Left lung (tissue), 4 donors: ENCODE measurements at regions not wholly inside any gene's neighbourhood (a gene's known extent, or its start where the extent isn't known, plus 50 kb on each side); places are given as distances from the start of the nearest gene placed in this dataset.

Experiments used
- ATAC-seq: fragments of 200-7000 bp; cut with Tn5 transposase; one replicate; pipeline ENCODE4 v1.9.1; 2020; ENCODE audit warnings: moderate library complexity
- DNase-seq, 4 donors: peaks; one replicate each; pipeline ENCODE4 v3.0.0-alpha.2; 2013 to 2020
- H3K27ac ChIP-seq, 2 donors: fragments of 200-600 bp; sonication (generic) in 1 of 2; one replicate each; pipeline versions ENCODE4 v1.5.0 to v1.8.0; 2020 to 2021
- H3K27me3 ChIP-seq, 2 donors: fragments of 200-600 bp; sonication (generic) in 1 of 2; one replicate each; pipeline versions ENCODE4 v1.5.0 to v1.8.0; 2020 to 2021
- H3K36me3 ChIP-seq, 2 donors: fragments of 200-600 bp; sonication (generic) in 1 of 2; one replicate each; pipeline versions ENCODE4 v1.5.0 to v1.8.0; 2020 to 2021
- H3K4me1 ChIP-seq, 2 donors: fragments of 200-600 bp; one replicate each; pipeline ENCODE4 v1.8.0; 2021
- H3K4me3 ChIP-seq, 2 donors: fragments of 200-600 bp; sonication (generic) in 1 of 2; one replicate each; pipeline versions ENCODE4 v1.5.0 to v1.8.0; 2020 to 2021; ENCODE audit warnings: mild to moderate bottlenecking in 1 of 2
- H3K9me3 ChIP-seq, 2 donors: fragments of 200-600 bp; sonication (generic) in 1 of 2; one replicate each; pipeline versions ENCODE4 v1.5.0 to v1.8.0; 2020 to 2021
- intact Hi-C, 2 donors: fragments of 100-400 bp; cut with DNase I; formaldehyde crosslinking; loops; one replicate each; pipeline versions ENCODE4 v1.11.2 to v1.14.2; 2022
- TF ChIP-seq, protein P1 (sequence below), 2 donors: fragments of 200-600 bp; sonication (generic) in 1 of 2; IDR thresholded peaks; one replicate each; pipeline versions ENCODE4 v1.5.0 to v1.8.0; 2021; ENCODE audit warnings: antibody characterized with exemption in 2 of 2
- donor health status: DM: no; HTN: yes; CAD: no.
- donor health status: DM: no; HTN: no; CAD: no.

DNA sequence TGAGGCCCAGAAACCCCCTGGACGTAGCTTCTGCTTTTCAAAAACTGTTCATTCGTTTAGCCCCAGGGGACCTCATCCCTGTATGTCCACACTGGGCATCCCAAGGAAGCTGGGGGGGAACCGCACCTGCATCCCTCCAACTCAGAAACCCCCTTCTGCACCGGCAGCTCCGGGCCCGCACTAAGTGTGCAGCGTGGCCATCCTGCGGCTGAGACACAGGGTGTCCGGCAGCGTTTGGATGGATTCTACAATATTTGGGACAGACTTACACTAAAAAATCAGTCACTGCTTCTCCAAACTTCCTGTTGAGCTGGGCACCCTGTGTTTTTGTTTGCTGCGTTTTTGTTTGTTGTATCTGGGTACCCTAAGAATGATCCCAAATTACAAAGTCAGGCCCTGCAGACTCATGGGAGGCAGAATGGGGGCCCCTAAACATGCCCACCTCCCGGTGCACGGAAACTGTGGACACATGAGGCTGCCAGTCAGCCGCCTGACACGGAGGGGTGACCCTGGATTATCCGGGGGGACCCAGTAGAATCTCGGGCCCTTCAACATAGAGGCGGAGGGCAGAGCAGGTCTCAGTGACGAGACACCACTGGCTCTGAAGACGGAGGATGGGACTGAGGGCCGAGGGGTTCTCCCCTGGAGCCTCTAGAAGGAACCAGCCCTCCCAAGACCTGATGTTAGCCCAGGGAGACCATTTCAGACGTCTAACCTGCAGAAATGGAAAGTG, 88.2 kb upstream of the BHLHE23 start:
- Histone ChIP-seq H3K4me3 (no peak overlapping the region), H3K27me3 (peaks cover 0 to 91% of the 10 kb centered on the region in 2 donors), H3K9me3 (no peaks in the 10 kb centered on the region), H3K36me3 (no peaks in the 10 kb centered on the region), H3K4me1 (no peaks in the 10 kb centered on the region), H3K27ac (no peak overlapping the region)
- intact Hi-C loops: no loop called here
- ATAC-seq (no peak), DNase-seq (peak in 2 of 4 donors; percentile 12 to 51)
- TF ChIP-seq, protein P1, sequence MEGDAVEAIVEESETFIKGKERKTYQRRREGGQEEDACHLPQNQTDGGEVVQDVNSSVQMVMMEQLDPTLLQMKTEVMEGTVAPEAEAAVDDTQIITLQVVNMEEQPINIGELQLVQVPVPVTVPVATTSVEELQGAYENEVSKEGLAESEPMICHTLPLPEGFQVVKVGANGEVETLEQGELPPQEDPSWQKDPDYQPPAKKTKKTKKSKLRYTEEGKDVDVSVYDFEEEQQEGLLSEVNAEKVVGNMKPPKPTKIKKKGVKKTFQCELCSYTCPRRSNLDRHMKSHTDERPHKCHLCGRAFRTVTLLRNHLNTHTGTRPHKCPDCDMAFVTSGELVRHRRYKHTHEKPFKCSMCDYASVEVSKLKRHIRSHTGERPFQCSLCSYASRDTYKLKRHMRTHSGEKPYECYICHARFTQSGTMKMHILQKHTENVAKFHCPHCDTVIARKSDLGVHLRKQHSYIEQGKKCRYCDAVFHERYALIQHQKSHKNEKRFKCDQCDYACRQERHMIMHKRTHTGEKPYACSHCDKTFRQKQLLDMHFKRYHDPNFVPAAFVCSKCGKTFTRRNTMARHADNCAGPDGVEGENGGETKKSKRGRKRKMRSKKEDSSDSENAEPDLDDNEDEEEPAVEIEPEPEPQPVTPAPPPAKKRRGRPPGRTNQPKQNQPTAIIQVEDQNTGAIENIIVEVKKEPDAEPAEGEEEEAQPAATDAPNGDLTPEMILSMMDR (IDR thresholded peaks at IDR 0.05): no peak

DNA sequence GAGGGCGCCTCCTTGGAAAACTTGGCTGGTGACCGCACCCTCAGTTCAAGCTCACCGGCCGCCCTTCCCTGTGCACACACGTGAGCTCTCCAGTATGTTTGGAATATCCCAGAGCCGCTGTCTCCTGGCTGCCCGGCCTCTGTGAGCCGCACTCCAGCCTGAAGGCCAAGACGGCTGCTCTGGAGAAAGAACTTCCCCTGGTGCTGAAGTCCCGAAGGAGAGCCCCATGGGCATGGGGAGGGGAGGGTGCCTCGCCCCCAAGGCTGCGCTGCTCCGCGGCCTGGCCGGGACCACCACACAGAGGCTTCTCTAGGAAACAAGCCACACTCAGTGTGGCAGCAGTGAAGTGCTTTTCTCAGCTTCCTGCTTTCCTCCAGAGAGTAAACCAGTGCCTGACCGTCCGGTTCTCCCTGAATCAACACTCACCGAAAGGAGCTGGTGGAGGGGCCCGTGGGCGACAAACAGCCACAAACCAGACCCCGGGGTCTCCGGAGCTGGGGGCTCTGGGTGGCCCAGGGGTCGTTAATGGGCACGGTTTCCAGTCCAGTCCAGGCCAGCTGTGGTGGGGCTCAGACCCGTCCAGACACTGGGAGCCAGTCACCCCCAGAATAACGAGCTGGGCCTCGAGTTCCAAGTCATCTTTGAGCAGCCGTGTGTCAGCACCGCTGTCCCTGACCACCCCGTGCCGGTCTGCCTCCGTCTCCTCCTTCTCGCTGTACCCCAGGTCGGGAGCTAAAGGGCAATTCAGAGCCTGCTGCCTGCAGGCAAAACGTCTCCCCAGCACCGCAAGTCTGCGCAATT, 87.4 kb upstream of the BHLHE23 start:
- no peaks in the 10 kb centered on the region for H3K4me1 ChIP-seq
- intact Hi-C loops: no loop called here
- ATAC-seq (no peak), DNase-seq (peak in 2 of 4 donors; percentile 20 to 50)
- TF ChIP-seq, protein P1 (IDR thresholded peaks at IDR 0.05): no peak
- no peaks in the 10 kb centered on the region for H3K9me3 ChIP-seq
- H3K4me3 ChIP-seq: no peak overlapping the region
- peaks cover 0 to 91% of the 10 kb centered on the region in 2 donors for H3K27me3 ChIP-seq
- H3K36me3 ChIP-seq: no peaks in the 10 kb centered on the region
- H3K27ac ChIP-seq: no peak overlapping the region

DNA sequence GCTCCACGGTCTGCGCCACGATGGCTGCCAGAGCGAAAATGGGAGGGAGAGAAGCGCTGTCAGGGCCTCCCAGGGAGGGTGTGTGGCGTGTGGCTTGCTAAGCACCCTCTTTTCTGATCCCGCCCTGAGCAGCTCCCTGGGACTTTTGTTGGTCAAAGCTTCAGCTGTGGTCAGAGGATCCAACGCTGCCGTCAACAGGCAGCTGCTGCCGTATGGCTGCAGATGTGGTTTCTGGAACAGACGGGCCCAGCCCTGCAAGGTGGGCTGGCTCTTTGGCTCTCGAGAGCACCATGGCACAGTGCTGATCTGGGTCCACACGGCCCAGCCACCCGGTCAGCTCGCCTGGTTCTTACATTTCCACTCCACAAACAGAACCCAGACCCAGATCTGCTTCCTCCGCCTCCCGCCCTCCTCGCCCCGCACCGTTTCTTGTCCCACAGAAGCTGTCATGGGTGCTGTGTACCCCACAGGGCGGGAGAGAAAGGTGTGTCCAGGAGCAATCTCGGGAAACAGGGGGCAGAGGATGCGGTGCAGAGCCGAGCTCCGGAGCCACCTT, 86.0 kb upstream of the BHLHE23 start:
- Histone ChIP-seq H3K4me1 (no peaks in the 10 kb centered on the region), H3K27me3 (peaks cover 0 to 91% of the 10 kb centered on the region in 2 donors), H3K36me3 (no peaks in the 10 kb centered on the region), H3K4me3 (no peak overlapping the region), H3K9me3 (no peaks in the 10 kb centered on the region), H3K27ac (no peak overlapping the region)
- TF ChIP-seq, protein P1 (IDR thresholded peaks at IDR 0.05): no peak
- peak in 1 of 4 donors; percentile 57 for DNase-seq
- intact Hi-C loops: no loop called here
- ATAC-seq: no peak

DNA sequence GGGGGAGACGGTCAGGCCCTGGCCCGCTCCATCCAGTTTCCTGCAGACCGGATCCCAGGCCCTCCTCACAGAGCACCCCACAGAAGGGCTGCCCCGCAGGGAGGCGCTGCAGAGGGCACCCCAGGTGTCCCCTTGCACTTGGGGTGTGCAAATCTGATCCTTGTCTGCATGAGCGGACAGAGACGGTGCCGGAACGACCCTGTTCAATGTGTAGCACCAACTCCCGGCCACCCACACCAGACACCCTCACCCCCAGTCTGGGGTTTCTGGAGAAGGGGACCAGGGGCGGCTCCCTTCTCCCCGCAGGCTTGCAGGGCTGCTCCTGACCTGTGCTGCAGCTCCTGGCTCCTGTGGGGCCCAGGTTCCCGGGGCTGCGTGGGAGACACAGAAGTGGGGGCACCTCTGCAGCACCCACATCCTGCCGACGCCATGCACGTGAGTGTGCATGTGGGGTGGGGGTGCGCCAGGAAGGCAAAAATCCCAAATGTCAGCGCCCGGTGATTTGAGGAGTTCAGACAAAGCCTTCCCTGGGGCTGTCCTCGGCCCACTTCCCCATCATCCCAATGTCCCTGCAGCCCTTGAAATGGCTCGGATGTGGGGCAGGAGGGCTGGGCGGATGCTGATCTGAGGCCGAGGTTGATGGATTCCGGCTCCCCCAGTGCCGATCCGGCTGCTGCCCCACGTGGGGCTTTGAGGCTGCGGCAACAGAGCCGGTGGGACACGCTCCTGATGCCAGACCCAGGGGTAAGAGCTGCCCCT, 85.3 kb upstream of the BHLHE23 start:
- no peak for ATAC-seq
- DNase-seq: peak in 2 of 4 donors; percentile 25 to 70
- H3K4me1 ChIP-seq: no peaks in the 10 kb centered on the region
- H3K36me3 ChIP-seq: no peaks in the 10 kb centered on the region
- H3K9me3 ChIP-seq: no peaks in the 10 kb centered on the region
- intact Hi-C loops: no loop called here
- TF ChIP-seq, protein P1 (IDR thresholded peaks at IDR 0.05): no peak
- no peak overlapping the region for H3K4me3 ChIP-seq
- H3K27ac ChIP-seq: no peak overlapping the region
- peaks cover 0 to 91% of the 10 kb centered on the region in 2 donors for H3K27me3 ChIP-seq
